T-helper 1 cell treated with Interleukin-12 subunit alpha and Interleukin-12 subunit beta and Interleukin-4 antibody, amounts not matched to agents 30 μg/mL and 1 μg/mL, for 36 hours (primary cell): ENCODE measurements at regions not wholly inside any gene's neighbourhood (a gene's known extent, or its start where the extent isn't known, plus 50 kb on each side); places are given as distances from the start of the nearest gene placed in this dataset.

Experiments
- H3K27ac Mint-ChIP-seq: one replicate; pipeline ENCODE4 v1.8.0; 2021; ENCODE audit warnings: mild to moderate bottlenecking, mixed read lengths
- H3K27me3 Mint-ChIP-seq: one replicate; pipeline ENCODE4 v1.8.0; 2021; ENCODE audit warnings: low read depth, mixed read lengths
- H3K36me3 Mint-ChIP-seq: one replicate; pipeline ENCODE4 v1.8.0; 2021; ENCODE audit warnings: low read depth, mixed read lengths
- H3K4me1 Mint-ChIP-seq: one replicate; pipeline ENCODE4 v1.8.0; 2021; ENCODE audit warnings: low read depth, mixed read lengths
- H3K4me3 Mint-ChIP-seq: one replicate; pipeline ENCODE4 v1.8.0; 2021; ENCODE audit warnings: mild to moderate bottlenecking, moderate library complexity, mixed read lengths
- H3K9me3 Mint-ChIP-seq: one replicate; pipeline ENCODE4 v1.8.0; 2021; ENCODE audit warnings: mixed read lengths

DNA sequence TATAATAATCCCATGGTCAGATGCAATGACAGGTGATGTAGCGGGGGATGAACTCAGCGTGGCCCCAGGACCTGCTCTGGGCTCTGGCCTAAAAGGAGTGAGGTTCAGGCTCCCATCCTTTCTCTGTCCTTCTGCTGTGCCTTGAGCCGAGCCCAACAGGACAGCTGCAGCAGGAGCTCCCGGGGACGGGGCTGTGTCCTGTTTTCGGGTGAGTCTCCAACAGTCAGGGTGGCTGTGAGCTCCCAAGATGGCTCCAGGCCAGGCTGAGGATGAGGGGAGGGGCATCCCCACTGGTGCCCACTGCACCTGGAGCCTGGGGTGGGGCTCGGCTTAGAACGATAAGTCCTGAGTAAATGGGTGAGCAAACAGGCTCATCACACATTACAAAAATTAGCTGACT is 1385.0 kb downstream of the BRD1 start:
- Mint-ChIP-seq H3K27ac (no peak overlapping the region), H3K9me3 (no peaks in the 10 kb centered on the region), H3K36me3 (no peaks in the 10 kb centered on the region), H3K4me1 (no peaks in the 10 kb centered on the region), H3K4me3 (no peak overlapping the region), H3K27me3 (no peaks in the 10 kb centered on the region)

DNA sequence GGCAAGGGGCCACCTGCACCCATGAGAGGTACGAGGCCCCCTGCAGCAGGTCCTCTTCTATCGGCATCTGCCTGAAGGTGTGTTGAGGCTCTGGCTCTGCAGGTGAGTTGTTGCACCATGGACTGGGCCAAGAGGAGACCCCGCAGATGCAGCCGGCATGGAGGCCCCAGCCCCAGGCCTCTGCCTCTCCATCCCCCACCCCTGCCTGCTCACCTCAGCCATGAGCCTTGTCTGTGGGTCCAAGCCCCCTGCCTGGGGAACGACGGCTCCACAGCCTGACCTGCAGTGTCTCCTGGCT is 1386.2 kb downstream of the BRD1 start:
- Mint-ChIP-seq H3K9me3 (no peaks in the 10 kb centered on the region), H3K4me3 (no peak overlapping the region), H3K4me1 (no peaks in the 10 kb centered on the region), H3K27me3 (no peaks in the 10 kb centered on the region), H3K27ac (no peak overlapping the region), H3K36me3 (no peaks in the 10 kb centered on the region)

DNA sequence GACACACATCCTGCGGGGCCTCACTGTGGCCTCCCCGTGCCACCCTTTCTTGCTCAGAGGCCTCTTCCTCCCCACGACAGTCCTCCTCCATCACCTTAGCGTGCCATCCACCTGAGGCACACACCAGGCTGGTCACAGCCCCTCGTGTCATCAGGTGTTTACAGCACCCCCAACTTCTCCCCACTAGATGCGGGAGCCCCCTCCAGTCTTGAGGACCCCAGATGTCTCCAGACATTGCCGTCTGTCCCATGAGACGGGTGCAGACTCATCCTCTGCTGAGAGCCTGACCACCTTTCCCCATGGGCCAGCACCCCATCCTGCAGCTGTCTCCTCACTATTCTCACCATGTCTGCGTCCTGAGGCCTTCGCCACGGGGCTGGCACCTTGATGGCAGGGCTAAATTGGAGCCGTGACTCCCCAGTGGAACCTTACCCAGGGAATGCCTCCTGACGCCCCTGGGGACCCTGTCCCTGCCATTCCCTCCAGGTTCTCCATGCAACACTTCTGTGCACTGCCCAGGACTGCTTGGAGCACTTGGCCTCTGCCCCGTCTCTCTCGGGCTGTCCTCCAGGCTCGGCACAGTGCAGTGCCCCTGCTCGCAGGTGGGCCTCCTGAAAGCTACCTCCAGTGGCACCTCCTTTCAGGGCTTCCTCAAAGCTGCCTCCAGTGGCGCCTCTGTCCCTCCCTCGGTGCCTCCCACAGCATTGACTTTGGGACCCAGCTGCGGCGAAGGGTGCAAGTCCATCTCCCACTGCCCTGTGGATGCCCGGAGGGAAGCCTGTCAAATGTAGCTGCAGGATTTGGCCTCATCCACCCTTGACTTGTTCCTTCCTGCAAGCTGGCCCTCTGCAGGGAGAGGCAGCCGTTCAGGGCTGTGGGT is 1386.8 kb downstream of the BRD1 start:
- no peak overlapping the region for H3K4me3 Mint-ChIP-seq
- no peak overlapping the region for H3K27ac Mint-ChIP-seq
- H3K27me3 Mint-ChIP-seq: no peaks in the 10 kb centered on the region
- no peaks in the 10 kb centered on the region for H3K36me3 Mint-ChIP-seq
- H3K9me3 Mint-ChIP-seq: no peaks in the 10 kb centered on the region
- no peaks in the 10 kb centered on the region for H3K4me1 Mint-ChIP-seq

DNA sequence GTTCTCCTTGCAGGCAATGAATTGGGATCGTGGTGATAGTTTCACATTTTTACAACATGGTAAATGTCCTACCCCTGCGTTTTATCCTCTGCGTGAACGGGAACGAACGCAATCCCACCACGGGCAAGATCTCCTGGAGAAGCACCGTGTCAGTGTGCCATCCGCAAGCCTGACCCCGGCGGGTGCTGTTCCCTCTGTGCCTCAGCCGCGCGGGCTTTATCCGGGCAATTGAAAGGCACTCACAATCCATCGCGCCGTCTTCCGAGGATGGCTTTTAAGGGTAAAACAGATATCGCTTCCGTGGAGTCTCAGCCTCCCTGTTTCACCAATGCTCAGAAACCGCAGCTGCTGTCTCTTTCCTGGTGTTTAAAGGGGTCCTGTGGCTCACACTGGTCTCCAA is 1387.5 kb downstream of the BRD1 start:
- H3K27ac Mint-ChIP-seq: no peak overlapping the region
- H3K4me1 Mint-ChIP-seq: no peaks in the 10 kb centered on the region
- H3K4me3 Mint-ChIP-seq: no peak overlapping the region
- no peaks in the 10 kb centered on the region for H3K27me3 Mint-ChIP-seq
- H3K9me3 Mint-ChIP-seq: no peaks in the 10 kb centered on the region
- no peaks in the 10 kb centered on the region for H3K36me3 Mint-ChIP-seq

DNA sequence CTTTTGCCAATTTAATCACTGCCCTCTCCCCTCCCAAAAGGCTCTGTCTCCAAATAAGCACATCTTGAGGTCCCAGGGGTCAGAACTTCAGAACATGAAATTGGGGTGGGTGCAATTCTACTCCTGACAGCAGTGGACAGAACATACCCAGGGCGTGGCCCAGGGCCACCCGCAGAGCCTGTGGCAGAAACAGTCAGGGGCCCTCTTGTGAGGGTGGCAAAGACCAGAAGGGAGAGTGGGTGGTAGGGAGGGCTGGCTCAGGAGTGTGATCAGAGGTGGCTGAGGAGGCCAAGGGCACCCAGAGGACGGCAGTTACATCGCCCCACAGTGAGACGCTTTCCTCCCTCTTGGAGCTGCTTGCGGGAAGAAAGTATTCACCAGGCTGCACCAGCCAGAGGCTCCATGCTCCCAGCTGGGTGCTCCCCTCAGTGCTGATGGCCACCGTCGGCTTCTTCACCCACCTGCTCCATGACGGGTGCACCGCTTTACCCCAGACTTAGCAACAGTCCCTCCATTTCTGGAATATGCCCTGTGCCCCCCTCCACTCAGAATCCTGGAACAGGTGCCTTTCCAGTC is 1388.0 kb downstream of the BRD1 start:
- Mint-ChIP-seq H3K27me3 (no peaks in the 10 kb centered on the region), H3K4me3 (no peak overlapping the region), H3K27ac (no peak overlapping the region), H3K36me3 (no peaks in the 10 kb centered on the region), H3K9me3 (no peaks in the 10 kb centered on the region), H3K4me1 (no peaks in the 10 kb centered on the region)

DNA sequence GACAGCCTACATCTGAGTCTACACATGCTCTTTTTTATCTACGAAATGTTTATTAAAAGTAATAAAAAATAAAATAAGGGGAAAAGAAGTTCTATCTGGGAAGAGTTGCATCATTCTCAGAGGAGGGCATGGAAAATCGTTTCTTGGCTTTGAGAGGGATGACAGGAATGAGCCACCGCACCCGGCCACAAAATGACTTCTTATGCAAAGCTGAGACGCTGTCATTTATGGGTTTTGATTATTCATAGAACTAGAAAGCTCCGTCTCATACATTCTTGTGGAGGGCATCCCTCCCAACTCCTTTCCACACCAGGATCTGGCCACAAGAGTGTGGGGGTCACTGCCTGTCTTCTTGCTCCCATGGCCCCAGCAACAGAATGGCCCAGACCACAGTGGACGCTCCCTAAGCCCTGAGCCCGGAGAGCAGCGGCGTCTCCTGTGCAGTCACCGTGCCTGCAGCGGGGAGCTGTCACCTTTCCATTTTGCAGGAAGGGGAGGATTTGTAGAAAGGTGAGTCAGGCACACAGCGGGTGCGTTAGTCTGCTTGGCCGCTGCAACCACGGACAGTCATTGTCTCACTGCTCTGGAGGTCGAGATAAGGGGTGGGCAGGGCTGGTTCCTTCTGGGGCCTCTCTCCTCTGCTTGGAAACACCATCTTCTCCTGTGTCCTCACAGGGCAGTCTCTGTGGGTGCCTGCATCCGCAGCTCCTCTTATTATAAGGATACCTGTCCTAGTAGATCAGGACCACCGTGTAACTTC is 1388.7 kb downstream of the BRD1 start:
- H3K9me3 Mint-ChIP-seq: no peaks in the 10 kb centered on the region
- H3K27ac Mint-ChIP-seq: no peak overlapping the region
- no peaks in the 10 kb centered on the region for H3K36me3 Mint-ChIP-seq
- no peaks in the 10 kb centered on the region for H3K4me1 Mint-ChIP-seq
- H3K27me3 Mint-ChIP-seq: no peaks in the 10 kb centered on the region
- no peak overlapping the region for H3K4me3 Mint-ChIP-seq

DNA sequence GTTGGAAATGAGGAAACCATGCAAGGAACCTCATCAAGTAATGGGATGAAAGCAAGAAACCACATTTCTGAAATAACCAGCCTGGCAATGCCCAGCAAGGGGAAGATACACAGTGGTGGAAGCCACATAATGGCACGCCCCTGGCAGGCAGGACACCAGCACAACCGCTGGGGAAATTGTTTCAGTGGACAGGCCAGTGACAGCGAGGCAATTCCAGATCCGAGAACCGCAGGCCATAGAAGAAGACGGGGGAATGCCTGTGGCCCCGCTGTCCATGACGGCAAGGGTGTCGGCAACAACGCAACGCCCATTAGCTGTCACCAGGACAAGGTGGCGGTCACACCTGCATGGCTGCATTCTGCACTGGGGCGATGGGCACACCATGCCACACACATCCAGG is 1389.6 kb downstream of the BRD1 start:
- Mint-ChIP-seq H3K9me3 (no peaks in the 10 kb centered on the region), H3K4me3 (no peak overlapping the region), H3K27ac (no peak overlapping the region), H3K4me1 (no peaks in the 10 kb centered on the region), H3K27me3 (no peaks in the 10 kb centered on the region), H3K36me3 (no peaks in the 10 kb centered on the region)

DNA sequence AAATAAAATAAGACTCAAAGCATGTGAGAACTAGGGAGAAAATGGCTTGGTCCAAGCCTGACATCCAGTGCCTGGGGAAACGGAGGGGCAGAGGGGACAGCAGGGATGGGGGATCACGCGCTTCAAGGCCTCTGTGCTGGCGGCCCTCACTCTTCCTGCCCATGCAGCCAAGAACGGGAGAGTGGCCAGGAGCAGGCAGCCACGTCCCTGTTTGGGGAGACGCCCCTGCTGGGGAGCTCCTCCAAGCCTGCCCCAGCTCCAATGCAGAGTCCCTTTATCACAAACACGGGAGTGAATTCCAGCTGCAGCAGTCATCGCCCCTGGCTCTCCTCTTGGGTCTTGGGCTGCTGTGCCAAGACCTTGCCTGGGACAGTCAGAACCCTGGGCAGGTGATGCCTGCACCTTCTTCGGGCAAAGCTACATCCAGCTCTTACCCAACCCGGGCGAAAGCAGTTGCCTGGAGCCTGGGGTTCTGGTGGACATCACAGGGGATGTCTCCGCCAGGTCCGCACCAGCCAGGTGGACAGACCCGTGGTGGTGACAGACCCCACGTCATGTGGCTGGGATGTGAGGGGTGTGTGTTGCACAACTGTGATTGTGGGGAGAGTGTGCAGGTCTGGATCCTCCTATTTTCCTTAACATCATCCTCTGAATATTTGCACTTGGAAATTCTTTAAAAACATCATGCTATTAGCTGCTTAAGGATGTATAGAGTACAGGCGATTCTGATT is 1391.3 kb downstream of the BRD1 start:
- no peak overlapping the region for H3K27ac Mint-ChIP-seq
- H3K4me3 Mint-ChIP-seq: no peak overlapping the region
- H3K4me1 Mint-ChIP-seq: no peaks in the 10 kb centered on the region
- H3K9me3 Mint-ChIP-seq: no peaks in the 10 kb centered on the region
- no peaks in the 10 kb centered on the region for H3K36me3 Mint-ChIP-seq
- no peaks in the 10 kb centered on the region for H3K27me3 Mint-ChIP-seq

DNA sequence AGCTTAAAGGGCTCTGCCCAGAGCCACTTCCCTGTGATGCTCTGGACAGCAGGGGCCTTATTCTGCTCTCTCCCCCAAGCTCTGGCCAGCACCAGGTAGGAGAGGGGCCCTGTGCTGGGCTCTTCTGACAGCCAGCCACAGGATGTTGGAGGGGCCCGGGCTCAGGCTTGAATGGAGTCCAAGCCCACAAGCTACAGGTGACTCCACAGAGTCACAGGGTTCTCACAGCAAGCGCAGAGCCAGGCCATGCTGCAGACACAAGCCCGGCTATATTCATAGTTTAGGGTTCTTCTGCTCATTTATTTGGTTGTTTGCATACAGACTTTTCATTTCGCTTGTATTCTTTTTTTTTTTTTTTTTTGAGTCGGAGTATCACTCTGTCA is 1392.8 kb downstream of the BRD1 start:
- Mint-ChIP-seq H3K36me3 (no peaks in the 10 kb centered on the region), H3K27me3 (no peaks in the 10 kb centered on the region), H3K4me1 (no peaks in the 10 kb centered on the region), H3K27ac (no peak overlapping the region), H3K4me3 (no peak overlapping the region), H3K9me3 (no peaks in the 10 kb centered on the region)

DNA sequence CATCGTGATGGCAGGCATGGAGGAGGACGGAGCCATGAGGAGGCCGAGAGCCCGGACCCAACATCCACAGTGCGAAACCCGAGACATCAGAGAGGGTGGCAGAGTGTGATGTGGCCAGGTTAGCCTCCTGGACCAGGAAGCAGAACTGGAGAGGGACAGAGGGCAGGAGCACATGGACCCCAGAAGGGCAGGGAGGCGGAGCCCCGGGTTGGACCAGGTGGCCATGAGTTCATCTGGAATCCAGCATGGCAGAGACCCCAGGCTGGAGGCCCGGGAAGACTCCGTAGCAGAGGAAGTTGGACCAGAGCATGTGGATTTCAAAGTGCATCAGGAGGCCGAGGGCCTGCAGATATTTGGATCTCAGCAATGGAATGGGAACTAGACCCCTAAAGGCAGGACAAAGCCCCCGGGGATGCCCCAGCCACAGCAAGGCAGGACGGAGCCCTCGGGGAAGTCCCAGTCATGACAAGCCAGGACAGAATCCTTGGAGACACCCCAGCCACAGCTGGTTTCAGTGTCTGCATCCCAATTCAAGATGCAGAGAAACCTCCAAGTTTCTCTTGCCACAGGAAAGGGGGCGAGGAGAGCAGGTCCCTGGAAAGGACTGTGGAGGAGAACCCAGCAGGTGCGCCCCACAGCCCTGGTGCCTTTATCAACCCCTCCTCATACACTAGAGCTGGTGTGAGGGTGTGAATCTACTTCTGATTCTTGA is 1393.4 kb downstream of the BRD1 start:
- no peaks in the 10 kb centered on the region for H3K36me3 Mint-ChIP-seq
- no peaks in the 10 kb centered on the region for H3K9me3 Mint-ChIP-seq
- no peaks in the 10 kb centered on the region for H3K27me3 Mint-ChIP-seq
- H3K27ac Mint-ChIP-seq: no peak overlapping the region
- H3K4me3 Mint-ChIP-seq: no peak overlapping the region
- no peaks in the 10 kb centered on the region for H3K4me1 Mint-ChIP-seq

DNA sequence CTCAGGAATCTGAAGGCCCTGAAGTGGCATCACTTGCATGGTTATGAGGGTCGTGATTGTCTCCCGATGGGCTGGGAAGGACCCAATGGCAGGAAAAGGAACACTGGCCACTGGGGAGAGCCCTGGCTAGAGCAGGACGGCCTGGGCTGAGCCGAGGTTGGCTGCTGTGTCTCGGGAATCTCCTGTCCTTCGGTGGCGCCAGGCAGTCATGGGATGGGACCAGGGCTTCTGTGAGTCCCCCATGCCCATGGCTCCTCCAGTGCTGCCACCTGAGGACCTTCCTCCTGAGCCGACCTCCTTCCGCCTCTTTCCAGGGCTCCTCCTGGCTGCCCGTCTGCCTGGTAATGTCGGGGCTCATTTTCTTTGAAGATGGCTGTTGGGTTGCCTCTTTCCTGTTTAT is 1394.0 kb downstream of the BRD1 start:
- no peaks in the 10 kb centered on the region for H3K27me3 Mint-ChIP-seq
- H3K9me3 Mint-ChIP-seq: no peaks in the 10 kb centered on the region
- no peaks in the 10 kb centered on the region for H3K4me1 Mint-ChIP-seq
- H3K27ac Mint-ChIP-seq: no peak overlapping the region
- H3K4me3 Mint-ChIP-seq: no peak overlapping the region
- H3K36me3 Mint-ChIP-seq: no peaks in the 10 kb centered on the region

DNA sequence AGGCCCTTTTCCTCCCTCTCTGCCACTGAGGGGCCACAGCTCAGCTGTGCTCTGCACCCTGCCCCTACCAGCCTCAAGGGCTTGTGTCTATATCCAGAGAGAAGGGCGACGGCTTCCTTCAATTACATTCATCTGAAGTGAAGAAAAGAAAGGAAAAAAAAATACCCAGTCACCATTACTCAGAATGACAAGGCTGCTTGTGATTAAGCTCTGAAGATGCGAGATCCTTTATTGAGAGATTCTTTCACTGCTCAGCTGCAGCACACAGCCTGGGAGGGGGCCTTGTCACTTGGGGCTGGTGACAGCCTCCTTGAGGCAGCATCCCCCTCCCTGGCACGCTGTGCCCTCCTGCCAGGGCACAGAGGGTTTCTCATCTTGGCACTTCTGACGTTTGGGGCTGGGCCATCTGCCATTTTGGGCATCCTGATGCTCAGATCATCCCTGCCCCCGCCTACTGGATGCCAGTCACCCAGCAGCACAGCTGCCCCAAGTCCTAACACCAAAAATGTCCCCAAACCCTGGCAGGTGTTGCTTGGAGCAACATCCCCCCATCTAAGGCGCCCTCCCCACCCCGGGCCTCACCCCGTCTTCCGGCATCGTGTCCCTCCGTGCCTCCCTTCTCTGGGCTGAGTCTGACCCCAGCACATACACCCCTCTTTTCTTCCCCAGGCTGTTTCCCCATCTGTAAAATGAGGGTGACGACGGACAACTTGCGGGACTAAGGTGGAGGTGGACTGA is 1394.7 kb downstream of the BRD1 start:
- Mint-ChIP-seq H3K4me3 (no peak overlapping the region), H3K4me1 (no peaks in the 10 kb centered on the region), H3K27ac (no peak overlapping the region), H3K36me3 (no peaks in the 10 kb centered on the region), H3K9me3 (no peaks in the 10 kb centered on the region), H3K27me3 (no peaks in the 10 kb centered on the region)

DNA sequence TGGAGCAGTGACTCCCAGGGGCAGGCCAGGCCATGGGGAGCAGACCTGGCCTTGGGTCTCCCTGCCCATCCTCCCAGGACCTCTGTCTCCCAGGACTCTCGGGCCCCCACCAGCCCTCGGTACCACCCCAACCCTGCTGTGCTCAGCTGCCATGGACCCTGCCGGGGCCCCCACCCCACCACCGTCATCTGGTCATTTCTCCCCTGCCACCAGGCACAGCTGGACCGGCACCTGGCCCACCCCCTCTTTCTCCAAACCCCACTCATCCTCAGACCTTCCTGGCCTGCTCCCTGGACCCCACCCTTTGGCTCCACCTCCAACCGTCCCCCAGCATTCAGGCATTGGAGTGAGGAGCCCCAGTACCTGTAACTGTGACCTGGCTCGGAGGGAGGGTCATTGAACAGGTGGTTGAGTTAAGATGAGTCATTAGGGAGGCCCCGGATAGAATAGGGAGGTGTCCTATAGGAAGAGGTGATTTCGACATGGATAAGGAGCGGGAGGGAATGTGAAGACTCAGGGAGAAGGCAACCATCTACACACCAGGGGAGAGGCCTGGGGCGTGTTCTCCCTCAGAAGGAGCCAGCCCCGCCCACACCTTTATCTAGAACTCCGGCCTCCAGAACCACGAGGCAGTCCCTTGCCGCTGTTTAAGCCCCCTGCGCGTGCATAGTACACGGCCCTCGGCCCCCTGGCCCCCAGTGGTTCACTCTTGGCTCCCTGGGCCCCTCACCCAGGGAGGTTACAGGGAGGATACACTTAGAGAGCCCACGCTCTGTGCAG is 1395.9 kb downstream of the BRD1 start:
- H3K27ac Mint-ChIP-seq: no peak overlapping the region
- H3K9me3 Mint-ChIP-seq: no peaks in the 10 kb centered on the region
- no peaks in the 10 kb centered on the region for H3K27me3 Mint-ChIP-seq
- H3K36me3 Mint-ChIP-seq: no peaks in the 10 kb centered on the region
- H3K4me3 Mint-ChIP-seq: no peak overlapping the region
- no peaks in the 10 kb centered on the region for H3K4me1 Mint-ChIP-seq
